ENCODE measurements at regions not wholly inside any gene's neighbourhood (a gene's known extent, or its start where the extent isn't known, plus 50 kb on each side); places are given as distances from the start of the nearest gene placed in this dataset.

DNA sequence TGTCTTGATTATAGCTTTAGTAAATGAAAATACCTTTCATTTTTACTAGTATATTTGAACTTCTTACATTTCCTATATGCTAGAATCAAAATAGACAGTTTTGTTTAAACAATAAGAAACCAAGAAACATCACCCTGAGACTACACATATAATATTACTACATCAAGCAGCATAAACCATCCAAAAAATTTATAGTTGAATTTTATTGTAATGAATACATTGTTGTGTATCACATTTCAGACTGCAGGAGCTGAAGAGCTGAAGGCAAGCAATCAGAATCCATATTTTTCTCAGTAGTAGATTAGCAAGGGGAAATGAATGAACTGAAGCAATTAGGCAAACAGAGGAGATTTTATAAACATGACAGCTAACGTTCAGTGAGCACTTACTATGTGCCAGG, 379.2 kb downstream of the BTG1 start:
- no peaks in the 10 kb centered on the region for H3K4me1 ChIP-seq (ENCODE audit: low read length)
- H3K9ac ChIP-seq (ENCODE audit: low read length): no peak overlapping the region
- H3K79me2 ChIP-seq (ENCODE audit: low read length): no peaks in the 10 kb centered on the region

DNA sequence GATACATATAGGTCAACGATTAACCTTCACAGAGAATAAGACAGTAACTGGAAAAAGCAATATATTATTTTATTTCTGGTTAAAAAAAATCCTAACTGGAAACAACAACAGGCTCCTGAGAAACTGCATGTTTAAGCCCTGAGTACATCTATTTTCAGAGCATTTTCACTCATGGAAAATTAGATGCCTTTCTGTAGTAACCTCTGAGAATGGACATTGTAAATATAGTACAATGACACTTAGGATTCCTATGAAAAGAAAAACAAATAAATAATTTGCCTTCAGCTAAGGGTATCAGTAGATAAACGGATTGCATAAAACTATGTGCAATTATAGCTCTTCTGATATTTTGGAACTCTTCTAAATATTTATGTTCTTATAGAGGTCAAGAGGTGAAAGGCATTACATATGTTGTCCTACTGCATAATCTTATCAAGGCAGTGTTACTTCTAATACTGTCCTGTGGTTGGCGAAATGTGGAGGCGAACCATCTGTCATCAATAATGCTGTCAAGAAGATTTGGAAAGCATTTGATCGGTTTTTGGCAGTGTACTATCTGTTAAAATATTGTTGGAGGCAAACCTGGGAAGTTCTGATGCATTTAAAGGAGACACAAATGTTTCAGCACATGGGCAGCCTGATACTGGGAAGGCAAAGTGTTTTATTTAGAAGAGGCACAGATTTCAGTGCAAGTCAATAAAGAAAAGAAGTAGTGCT, 381.8 kb downstream of the BTG1 start:
- no peaks in the 10 kb centered on the region for H4K20me1 ChIP-seq (ENCODE audit: insufficient read depth, low read length)
- H3K4me2 ChIP-seq (ENCODE audit: low read length): no peak overlapping the region
- no peak overlapping the region for H2AFZ ChIP-seq (ENCODE audit: low read depth, low read length)
- no peak overlapping the region for H3K9ac ChIP-seq (ENCODE audit: low read length)
- no peak overlapping the region for H3K27ac ChIP-seq (ENCODE audit: low read length)
- H3K36me3 ChIP-seq (replicated peaks; ENCODE audit: low read depth, low read length): no peaks in the 10 kb centered on the region
- H3K27me3 ChIP-seq (ENCODE audit: low read depth, low read length): no peaks in the 10 kb centered on the region
- no peak overlapping the region for H3K4me3 ChIP-seq (ENCODE audit: low read length)
- no peaks in the 10 kb centered on the region for H3K4me1 ChIP-seq (ENCODE audit: low read length)
- no peaks in the 10 kb centered on the region for H3K79me2 ChIP-seq (ENCODE audit: low read length)
- no peaks in the 10 kb centered on the region for H3K9me3 ChIP-seq (ENCODE audit: insufficient read depth, low read length)
- TF ChIP-seq, protein P1, sequence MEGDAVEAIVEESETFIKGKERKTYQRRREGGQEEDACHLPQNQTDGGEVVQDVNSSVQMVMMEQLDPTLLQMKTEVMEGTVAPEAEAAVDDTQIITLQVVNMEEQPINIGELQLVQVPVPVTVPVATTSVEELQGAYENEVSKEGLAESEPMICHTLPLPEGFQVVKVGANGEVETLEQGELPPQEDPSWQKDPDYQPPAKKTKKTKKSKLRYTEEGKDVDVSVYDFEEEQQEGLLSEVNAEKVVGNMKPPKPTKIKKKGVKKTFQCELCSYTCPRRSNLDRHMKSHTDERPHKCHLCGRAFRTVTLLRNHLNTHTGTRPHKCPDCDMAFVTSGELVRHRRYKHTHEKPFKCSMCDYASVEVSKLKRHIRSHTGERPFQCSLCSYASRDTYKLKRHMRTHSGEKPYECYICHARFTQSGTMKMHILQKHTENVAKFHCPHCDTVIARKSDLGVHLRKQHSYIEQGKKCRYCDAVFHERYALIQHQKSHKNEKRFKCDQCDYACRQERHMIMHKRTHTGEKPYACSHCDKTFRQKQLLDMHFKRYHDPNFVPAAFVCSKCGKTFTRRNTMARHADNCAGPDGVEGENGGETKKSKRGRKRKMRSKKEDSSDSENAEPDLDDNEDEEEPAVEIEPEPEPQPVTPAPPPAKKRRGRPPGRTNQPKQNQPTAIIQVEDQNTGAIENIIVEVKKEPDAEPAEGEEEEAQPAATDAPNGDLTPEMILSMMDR (IDR thresholded peaks at IDR 0.05; ENCODE audit: low read depth, low read length): no peak

More for the DNA sequence above, 379.2 kb downstream of the BTG1 start:
- TF ChIP-seq, protein P1 (IDR thresholded peaks at IDR 0.05; ENCODE audit: low read depth, low read length): no peak
- TF ChIP-seq EZH2phosphoT487 (IDR thresholded peaks at IDR 0.05; ENCODE audit: low read depth): no peak
- H3K4me2 ChIP-seq (ENCODE audit: low read length): no peak overlapping the region
- no peak overlapping the region for H3K4me3 ChIP-seq (ENCODE audit: low read length)
- H3K27me3 ChIP-seq (ENCODE audit: low read depth, low read length): no peaks in the 10 kb centered on the region
- H3K9me3 ChIP-seq (ENCODE audit: insufficient read depth, low read length): no peaks in the 10 kb centered on the region
- H3K36me3 ChIP-seq (replicated peaks; ENCODE audit: low read depth, low read length): no peaks in the 10 kb centered on the region
- no peak overlapping the region for H2AFZ ChIP-seq (ENCODE audit: low read depth, low read length)
- H3K27ac ChIP-seq (ENCODE audit: low read length): no peak overlapping the region
- no peaks in the 10 kb centered on the region for H4K20me1 ChIP-seq (ENCODE audit: insufficient read depth, low read length)

DNA sequence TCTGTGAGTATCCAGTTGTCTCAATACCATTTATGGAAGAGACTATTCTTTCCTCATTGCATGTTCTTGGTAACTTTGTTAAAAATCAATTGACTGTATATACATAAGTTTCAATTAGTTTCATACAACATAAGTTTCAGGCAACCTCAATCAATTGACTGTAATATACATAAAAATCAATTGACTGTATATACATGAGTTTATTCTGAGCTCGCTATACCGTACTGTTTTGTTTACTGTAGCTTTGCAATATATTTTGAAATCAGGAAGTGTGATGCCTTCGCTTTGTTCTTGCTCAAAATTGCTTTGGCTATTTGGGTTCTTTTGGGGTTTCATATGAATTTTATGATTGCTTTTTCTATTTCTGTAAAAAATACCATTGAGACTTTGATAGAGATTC, 392.0 kb downstream of the BTG1 start:
- H3K9ac ChIP-seq (ENCODE audit: low read length): no peak overlapping the region
- H3K27ac ChIP-seq (ENCODE audit: low read length): no peak overlapping the region
- H2AFZ ChIP-seq (ENCODE audit: low read depth, low read length): no peak overlapping the region
- H3K4me2 ChIP-seq (ENCODE audit: low read length): no peak overlapping the region
- H3K4me1 ChIP-seq (ENCODE audit: low read length): no peaks in the 10 kb centered on the region
- no peaks in the 10 kb centered on the region for H3K9me3 ChIP-seq (ENCODE audit: insufficient read depth, low read length)
- H3K27me3 ChIP-seq (ENCODE audit: low read depth, low read length): no peaks in the 10 kb centered on the region
- H4K20me1 ChIP-seq (ENCODE audit: insufficient read depth, low read length): no peaks in the 10 kb centered on the region
- no peak for TF ChIP-seq EZH2phosphoT487 (IDR thresholded peaks at IDR 0.05; ENCODE audit: low read depth)
- TF ChIP-seq, protein P1 (IDR thresholded peaks at IDR 0.05; ENCODE audit: low read depth, low read length): no peak
- no peaks in the 10 kb centered on the region for H3K79me2 ChIP-seq (ENCODE audit: low read length)
- H3K4me3 ChIP-seq (ENCODE audit: low read length): no peak overlapping the region
- H3K36me3 ChIP-seq (replicated peaks; ENCODE audit: low read depth, low read length): no peaks in the 10 kb centered on the region

DNA sequence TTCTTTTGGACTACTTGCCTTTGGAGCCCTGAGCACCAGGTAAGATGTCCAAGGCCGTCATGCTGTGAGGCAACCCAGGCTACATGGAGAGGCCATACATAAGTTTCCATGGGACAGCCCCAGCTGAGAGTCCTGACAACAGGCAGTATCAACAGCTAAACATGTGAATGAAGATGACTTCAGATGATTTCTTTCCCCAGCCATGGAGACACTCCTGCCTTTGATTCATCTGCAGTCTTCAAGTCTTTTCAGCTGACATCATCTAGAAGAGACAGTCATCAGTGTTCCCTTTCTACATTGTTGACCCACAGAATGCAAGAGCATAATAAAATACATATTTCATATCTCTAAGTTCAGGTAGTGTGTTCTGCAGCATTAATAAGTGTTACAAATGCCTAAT, 398.7 kb downstream of the BTG1 start:
- no peak overlapping the region for H2AFZ ChIP-seq (ENCODE audit: low read depth, low read length)
- no peaks in the 10 kb centered on the region for H4K20me1 ChIP-seq (ENCODE audit: insufficient read depth, low read length)
- no peaks in the 10 kb centered on the region for H3K27me3 ChIP-seq (ENCODE audit: low read depth, low read length)
- no peaks in the 10 kb centered on the region for H3K36me3 ChIP-seq (replicated peaks; ENCODE audit: low read depth, low read length)
- no peaks in the 10 kb centered on the region for H3K79me2 ChIP-seq (ENCODE audit: low read length)
- H3K4me1 ChIP-seq (ENCODE audit: low read length): no peaks in the 10 kb centered on the region
- no peak overlapping the region for H3K4me3 ChIP-seq (ENCODE audit: low read length)
- H3K27ac ChIP-seq (ENCODE audit: low read length): no peak overlapping the region
- H3K9me3 ChIP-seq (ENCODE audit: insufficient read depth, low read length): no peaks in the 10 kb centered on the region
- H3K9ac ChIP-seq (ENCODE audit: low read length): no peak overlapping the region
- TF ChIP-seq, protein P1 (IDR thresholded peaks at IDR 0.05; ENCODE audit: low read depth, low read length): no peak
- no peak for TF ChIP-seq EZH2phosphoT487 (IDR thresholded peaks at IDR 0.05; ENCODE audit: low read depth)
- H3K4me2 ChIP-seq (ENCODE audit: low read length): no peak overlapping the region

Data from OCI-LY3 (cell line).